ENCODE measurements at regions not wholly inside any gene's neighbourhood (a gene's known extent, or its start where the extent isn't known, plus 50 kb on each side); places are given as distances from the start of the nearest gene placed in this dataset.

DNA sequence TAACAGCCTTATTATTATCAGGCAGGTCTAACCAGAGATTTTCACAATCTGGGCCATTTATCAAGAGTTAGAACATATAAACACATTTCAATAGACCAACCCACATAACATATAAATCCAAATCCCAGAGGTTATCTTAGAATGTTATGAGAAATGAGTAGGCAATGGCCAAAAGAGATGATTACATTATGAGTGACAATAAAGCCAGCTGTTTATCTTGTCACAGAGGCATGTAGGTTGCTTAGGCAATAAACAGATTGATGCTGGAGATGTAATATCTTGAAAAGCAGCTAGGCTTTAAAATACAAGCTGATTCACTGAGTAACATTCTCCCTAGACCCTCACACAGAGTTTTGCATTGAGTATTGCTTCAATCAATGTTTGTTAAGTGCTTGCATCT lies 148.5 kb upstream of the SESN3 start:
- no peaks in the 10 kb centered on the region for H3K27me3 ChIP-seq
- no peak overlapping the region for H3K27ac ChIP-seq
- H3K4me1 ChIP-seq, result peaks cover 0 to 2% (median 0%) of the 10 kb centered on the region in 3 donors
- H3K9me3 ChIP-seq, result no peaks in the 10 kb centered on the region
- H3K4me3 ChIP-seq, result no peak overlapping the region
- no peaks in the 10 kb centered on the region for H3K36me3 ChIP-seq
- intact Hi-C loops (cut with DNase I), result no loop called here
- no peak for DNase-seq
- TF ChIP-seq, protein P1, sequence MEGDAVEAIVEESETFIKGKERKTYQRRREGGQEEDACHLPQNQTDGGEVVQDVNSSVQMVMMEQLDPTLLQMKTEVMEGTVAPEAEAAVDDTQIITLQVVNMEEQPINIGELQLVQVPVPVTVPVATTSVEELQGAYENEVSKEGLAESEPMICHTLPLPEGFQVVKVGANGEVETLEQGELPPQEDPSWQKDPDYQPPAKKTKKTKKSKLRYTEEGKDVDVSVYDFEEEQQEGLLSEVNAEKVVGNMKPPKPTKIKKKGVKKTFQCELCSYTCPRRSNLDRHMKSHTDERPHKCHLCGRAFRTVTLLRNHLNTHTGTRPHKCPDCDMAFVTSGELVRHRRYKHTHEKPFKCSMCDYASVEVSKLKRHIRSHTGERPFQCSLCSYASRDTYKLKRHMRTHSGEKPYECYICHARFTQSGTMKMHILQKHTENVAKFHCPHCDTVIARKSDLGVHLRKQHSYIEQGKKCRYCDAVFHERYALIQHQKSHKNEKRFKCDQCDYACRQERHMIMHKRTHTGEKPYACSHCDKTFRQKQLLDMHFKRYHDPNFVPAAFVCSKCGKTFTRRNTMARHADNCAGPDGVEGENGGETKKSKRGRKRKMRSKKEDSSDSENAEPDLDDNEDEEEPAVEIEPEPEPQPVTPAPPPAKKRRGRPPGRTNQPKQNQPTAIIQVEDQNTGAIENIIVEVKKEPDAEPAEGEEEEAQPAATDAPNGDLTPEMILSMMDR (IDR thresholded peaks at IDR 0.05), result no peak
- TF ChIP-seq POLR2A (IDR thresholded peaks at IDR 0.05), result no peak

GRCh38 chr11:95378789-95379188 lies 147.8 kb upstream of the SESN3 start:
- H3K9me3 ChIP-seq, result no peaks in the 10 kb centered on the region
- H3K27me3 ChIP-seq, result no peaks in the 10 kb centered on the region
- intact Hi-C loops (cut with DNase I), result no loop called here
- no peak overlapping the region for H3K4me3 ChIP-seq
- no peak for TF ChIP-seq POLR2A (IDR thresholded peaks at IDR 0.05)
- TF ChIP-seq, protein P1 (IDR thresholded peaks at IDR 0.05), result no peak
- DNase-seq, result no peak
- no peak overlapping the region for H3K27ac ChIP-seq
- H3K4me1 ChIP-seq, result peaks cover 0 to 2% (median 0%) of the 10 kb centered on the region in 3 donors
- no CpG with 5 or more reads among the region's 1 CpG for WGBS, 2 donors
- no peaks in the 10 kb centered on the region for H3K36me3 ChIP-seq

- TF ChIP-seq, protein P1 (IDR thresholded peaks at IDR 0.05), result no peak
- TF ChIP-seq POLR2A (IDR thresholded peaks at IDR 0.05), result no peak
- H3K36me3 ChIP-seq, result no peaks in the 10 kb centered on the region
- 25 to 29% methylated on average over 2 of the region's 2 CpGs for WGBS, 2 donors
- no peak for DNase-seq
- H3K27ac ChIP-seq, result no peak overlapping the region
- intact Hi-C loops (cut with DNase I), result no loop called here
- no peak overlapping the region for H3K4me3 ChIP-seq
- H3K4me1 ChIP-seq, result peaks cover 0 to 2% (median 0%) of the 10 kb centered on the region in 3 donors
- no peaks in the 10 kb centered on the region for H3K27me3 ChIP-seq
- no peaks in the 10 kb centered on the region for H3K9me3 ChIP-seq
Observed at GRCh38 chr11:95378111-95378510, 147.1 kb upstream of the SESN3 start.

DNA sequence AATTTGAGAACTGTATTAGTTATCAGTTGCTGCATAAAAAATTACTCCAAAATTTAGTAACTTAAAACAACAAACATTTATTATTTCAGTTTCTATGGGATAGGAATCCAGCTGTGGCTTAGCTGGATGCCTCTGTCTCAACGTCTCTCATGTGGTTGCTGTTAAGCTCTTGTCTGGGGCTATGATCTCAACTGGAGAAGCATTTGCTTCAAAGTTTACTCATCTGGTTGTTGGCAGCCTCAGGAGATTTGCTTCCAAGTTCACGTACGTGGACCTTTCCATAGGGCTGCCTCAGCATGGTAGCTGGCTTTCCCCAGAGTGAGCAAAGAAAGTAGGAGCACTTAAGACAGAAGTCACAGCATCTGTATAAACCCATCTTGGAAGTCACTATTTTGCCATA lies 144.9 kb upstream of the SESN3 start:
- no peaks in the 10 kb centered on the region for H3K27me3 ChIP-seq
- DNase-seq, result no peak
- 30 to 41% methylated on average over 3 of the region's 3 CpGs for WGBS, 2 donors

DNA sequence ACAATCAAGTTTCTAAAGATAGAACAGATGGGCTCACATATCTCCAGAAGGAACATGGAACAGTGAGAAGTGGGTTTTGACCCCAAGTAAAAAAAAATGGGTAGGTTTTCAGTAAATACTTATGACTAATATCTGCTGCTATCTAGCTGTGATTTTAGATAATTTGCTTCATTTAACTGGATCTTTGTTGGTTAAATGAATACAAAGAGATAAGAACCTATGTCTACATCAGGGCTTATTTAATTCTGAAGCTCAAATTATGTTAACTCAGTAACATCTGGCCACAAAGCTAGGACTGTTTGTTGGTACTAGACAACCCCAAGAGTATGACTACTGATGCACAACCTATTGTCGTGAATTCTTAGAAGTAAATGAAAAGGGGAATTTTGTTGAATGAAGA lies 144.4 kb upstream of the SESN3 start:
- Histone ChIP-seq H3K4me1 (peaks cover 0 to 2% (median 0%) of the 10 kb centered on the region in 3 donors), H3K27ac (no peak overlapping the region), H3K36me3 (no peaks in the 10 kb centered on the region), H3K4me3 (no peak overlapping the region), H3K27me3 (no peaks in the 10 kb centered on the region), H3K9me3 (no peaks in the 10 kb centered on the region)
- 81 to 87% methylated on average over 1 of the region's 1 CpG for WGBS, 2 donors
- DNase-seq, result no peak
- TF ChIP-seq, protein P1 (IDR thresholded peaks at IDR 0.05), result no peak
- TF ChIP-seq POLR2A (IDR thresholded peaks at IDR 0.05), result no peak
- intact Hi-C loops (cut with DNase I), result no loop called here

More for the DNA sequence above, 144.9 kb upstream of the SESN3 start:
- TF ChIP-seq, protein P1 (IDR thresholded peaks at IDR 0.05), result no peak
- TF ChIP-seq POLR2A (IDR thresholded peaks at IDR 0.05), result no peak
- H3K4me1 ChIP-seq, result peaks cover 0 to 2% (median 0%) of the 10 kb centered on the region in 3 donors
- H3K27ac ChIP-seq, result no peak overlapping the region
- H3K36me3 ChIP-seq, result no peaks in the 10 kb centered on the region
- no peaks in the 10 kb centered on the region for H3K9me3 ChIP-seq
- no peak overlapping the region for H3K4me3 ChIP-seq
- intact Hi-C loops (cut with DNase I), result no loop called here

Data from esophagus squamous epithelium (tissue), 5 donors.